GM10266 (cell line): ENCODE measurements at regions not wholly inside any gene's neighbourhood (a gene's known extent, or its start where the extent isn't known, plus 50 kb on each side); places are given as distances from the start of the nearest gene placed in this dataset.

ENCODE experiments used
- DNase-seq: peaks from one replicate; pipeline ENCODE4 v3.0.0; 2012; ENCODE audit errors: extremely low spot score
- CTCF ChIP-seq: IDR thresholded peaks from 2 replicates; pipeline ENCODE4 v1.5.1; 2012; ENCODE audit warnings: mild to moderate bottlenecking, low read depth; ENCODE audit not compliant: control insufficient read depth, insufficient read depth; ENCODE audit errors: missing control alignments

GRCh38 chr14:84533181-84533725 lies 996.7 kb upstream of the FLRT2 start:
- no peak for TF ChIP-seq CTCF
- DNase-seq = no peak

GRCh38 chr14:84533791-84534190 lies 996.2 kb upstream of the FLRT2 start:
- DNase-seq = no peak
- no peak for TF ChIP-seq CTCF

DNA sequence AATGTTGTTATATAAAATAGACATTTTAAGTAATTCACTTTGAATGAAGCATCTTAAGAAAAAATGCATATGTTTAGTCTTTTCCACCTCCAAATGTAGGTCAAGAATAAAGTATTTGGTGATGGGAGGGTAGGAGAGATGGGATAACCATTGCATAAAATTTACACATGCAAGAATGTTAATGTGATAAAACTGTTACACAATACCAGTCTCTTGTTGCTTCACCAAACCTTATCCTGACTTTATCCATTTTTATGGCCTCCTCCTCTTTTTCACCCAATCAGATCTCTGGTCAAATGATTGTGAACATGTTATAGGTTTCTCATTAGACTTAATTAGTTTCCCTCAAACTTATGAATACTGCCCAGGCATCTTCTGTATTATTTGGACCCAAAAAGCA lies 994.5 kb upstream of the FLRT2 start:
- no peak for DNase-seq
- TF ChIP-seq CTCF = no peak

DNA sequence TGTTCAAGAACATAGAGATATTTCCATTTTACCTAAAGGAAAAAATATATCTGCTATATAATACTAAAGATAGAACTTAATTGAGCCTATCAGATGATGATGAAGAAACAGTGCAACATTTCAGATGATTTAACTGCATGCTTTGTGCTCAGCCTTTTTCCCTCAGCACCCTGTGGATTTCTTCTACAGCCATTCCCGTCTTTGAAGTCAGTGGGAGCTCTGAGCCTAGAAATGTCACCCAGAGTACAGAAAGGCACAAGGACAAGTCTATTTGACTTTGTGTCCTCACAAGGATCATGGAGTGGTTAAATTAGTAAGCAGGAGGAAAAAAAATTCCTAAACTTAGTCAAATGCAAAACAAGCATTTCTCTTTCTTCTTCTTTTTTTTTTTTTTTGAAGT lies 994.0 kb upstream of the FLRT2 start:
- DNase-seq = no peak
- no peak for TF ChIP-seq CTCF

DNA sequence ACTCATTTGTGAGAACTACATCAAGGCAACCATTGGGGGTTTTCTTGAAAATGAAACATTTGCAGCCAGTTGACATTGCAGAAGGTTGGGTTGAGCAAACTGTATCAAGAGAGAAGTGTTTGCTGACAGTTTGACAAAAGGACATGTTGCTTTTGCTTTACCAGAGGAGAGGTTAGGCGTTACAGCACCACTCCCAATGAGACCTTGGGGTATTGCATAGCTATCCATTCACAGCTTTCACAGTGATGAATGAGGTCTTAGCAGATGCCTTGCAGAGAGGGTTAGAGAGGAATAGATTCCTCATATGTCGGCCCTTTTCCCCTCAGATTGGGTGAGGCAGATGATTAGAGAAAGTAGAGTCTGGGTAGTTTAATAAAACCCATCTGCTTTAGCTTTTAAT lies 988.9 kb upstream of the FLRT2 start:
- TF ChIP-seq CTCF = no peak
- no peak for DNase-seq

GRCh38 chr14:84543859-84544258 lies 986.1 kb upstream of the FLRT2 start:
- no peak for DNase-seq
- TF ChIP-seq CTCF = no peak

GRCh38 chr14:84544486-84545131 lies 985.3 kb upstream of the FLRT2 start:
- TF ChIP-seq CTCF = no peak
- no peak for DNase-seq
